ENCODE measurements at regions not wholly inside any gene's neighbourhood (a gene's known extent, or its start where the extent isn't known, plus 50 kb on each side); places are given as distances from the start of the nearest gene placed in this dataset.
"Not testable (repeated sequence)": the region's sequence is repeated elsewhere in the genome, so short reads cannot be mapped to it uniquely, and the experiment has no call there.

- not testable (repeated sequence) for DNase-seq
Measured at GRCh38 chr5:93213111-93213794, 367.8 kb downstream of the NR2F1-AS1 start.

- no peak for DNase-seq
Measured at GRCh38 chr5:93209476-93209875, 371.5 kb downstream of the NR2F1-AS1 start.

DNA sequence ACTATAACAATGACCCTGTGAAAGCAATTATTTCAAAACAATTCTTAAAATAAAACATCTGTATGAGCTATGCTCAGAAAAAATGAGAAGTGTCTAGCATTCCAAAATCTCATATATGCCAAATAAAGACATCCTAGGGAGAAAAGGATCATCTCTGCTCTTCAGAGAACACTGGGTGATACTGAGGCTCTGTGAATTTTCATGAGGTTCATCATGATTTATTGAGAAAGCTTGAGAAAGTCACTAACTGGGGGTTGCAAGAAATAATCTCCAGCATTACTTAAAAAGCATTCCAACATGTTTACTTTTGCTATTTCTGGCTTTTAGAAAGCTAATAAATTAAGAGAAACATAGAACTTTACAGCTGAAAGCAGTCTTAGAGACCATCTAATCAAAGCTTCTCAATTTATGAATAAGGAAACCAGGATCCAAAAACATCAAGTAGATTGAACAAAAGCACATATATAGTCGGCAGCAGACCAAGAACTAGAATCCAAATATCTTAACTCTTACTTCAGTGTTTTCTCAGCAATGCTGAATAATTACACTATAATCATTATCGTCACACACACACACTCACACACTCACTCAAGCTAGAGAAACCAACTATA, 372.8 kb downstream of the NR2F1-AS1 start:
- DNase-seq = no peak

- no peak for DNase-seq
Measured at GRCh38 chr5:93206203-93206602, 374.8 kb downstream of the NR2F1-AS1 start.

GRCh38 chr5:93201061-93201460, 380.0 kb downstream of the NR2F1-AS1 start:
- DNase-seq = no peak

- DNase-seq = no peak
Measured at GRCh38 chr5:93196986-93197385, 384.0 kb downstream of the NR2F1-AS1 start.

- DNase-seq = no peak
Measured at GRCh38 chr5:93193431-93194347, 387.3 kb downstream of the NR2F1-AS1 start.

DNA sequence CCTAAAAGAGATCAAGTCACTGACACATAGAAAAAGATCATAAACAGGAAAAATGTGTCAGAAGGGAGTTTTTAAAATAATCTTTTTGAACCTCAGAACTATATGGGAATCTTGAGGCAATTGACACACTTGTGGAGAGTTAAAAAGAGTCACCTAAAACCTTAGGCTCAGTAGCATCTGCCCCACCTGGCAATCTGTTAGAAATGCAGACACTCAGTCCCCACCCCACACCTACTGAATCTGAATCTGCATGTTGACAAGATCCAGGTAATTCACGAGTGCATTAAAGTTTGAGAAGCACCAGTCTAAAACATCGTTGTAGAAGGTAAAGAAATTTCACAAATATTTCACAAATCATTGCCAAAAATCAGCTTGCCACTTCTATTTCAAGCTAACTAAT, 388.3 kb downstream of the NR2F1-AS1 start:
- DNase-seq = no peak

GRCh38 chr5:93192087-93192486, 388.9 kb downstream of the NR2F1-AS1 start:
- no peak for DNase-seq

DNA sequence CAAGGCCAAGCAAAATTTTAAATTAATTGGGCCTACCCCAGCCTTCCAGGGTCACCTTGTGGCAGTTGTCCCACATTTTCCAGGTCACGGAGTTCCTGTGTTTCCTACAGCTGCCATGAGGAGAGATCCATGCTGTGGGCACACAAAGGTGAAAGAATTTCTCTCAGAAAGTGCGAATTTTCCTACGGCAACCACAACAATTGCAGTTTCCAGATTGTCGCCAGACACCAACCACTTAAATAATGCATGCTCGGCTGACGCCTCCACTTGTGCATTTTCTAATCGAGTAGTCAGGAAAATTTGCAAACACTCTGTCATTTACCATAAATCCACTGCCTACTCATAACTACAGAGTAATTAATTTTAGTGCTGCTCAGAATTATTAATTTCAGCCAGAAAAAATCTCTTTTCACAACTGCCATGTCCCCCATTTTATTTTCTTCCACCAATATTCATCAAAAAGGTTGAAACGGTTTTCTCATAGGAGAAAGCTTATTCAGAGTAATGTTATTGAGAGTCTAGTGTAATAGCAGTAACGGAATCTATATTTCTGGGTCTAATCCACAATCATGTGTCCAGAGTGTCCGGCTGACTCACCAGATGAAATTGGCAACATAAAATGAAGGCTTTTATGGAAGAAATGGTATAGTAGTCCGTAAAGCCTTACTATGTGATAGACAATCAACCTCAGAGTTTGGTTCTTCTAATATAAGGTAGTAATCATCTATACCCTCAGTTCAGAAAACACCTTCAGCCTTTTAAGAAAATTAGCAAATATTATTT, 389.8 kb downstream of the NR2F1-AS1 start:
- no peak for DNase-seq

- DNase-seq = no peak
Measured at GRCh38 chr5:93189707-93190120, 391.3 kb downstream of the NR2F1-AS1 start.

GRCh38 chr5:93188876-93189485, 392.0 kb downstream of the NR2F1-AS1 start:
- DNase-seq = no peak

- DNase-seq = no peak
Measured at GRCh38 chr5:93186076-93186682, 394.8 kb downstream of the NR2F1-AS1 start.

DNA sequence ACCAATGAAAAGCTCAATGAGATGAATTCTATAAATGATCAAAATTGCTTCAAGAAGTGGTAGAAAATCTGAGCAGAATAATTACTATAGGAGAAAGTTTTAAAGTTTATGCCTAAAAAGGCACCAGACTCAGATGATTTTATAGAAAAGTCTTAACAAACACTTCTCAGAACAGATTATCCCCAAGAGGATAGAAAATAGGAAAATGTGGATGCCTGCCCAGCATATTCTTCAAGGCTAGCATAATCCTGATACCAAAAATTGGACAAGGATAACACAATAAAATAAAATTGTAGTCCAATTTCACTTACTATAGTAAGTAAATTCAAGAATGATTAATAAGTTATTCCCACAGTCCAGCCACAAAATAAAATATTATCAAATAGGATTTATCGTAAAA, 397.0 kb downstream of the NR2F1-AS1 start:
- DNase-seq = no peak

GRCh38 chr5:93179466-93179865, 401.6 kb downstream of the NR2F1-AS1 start:
- DNase-seq = no peak

DNA sequence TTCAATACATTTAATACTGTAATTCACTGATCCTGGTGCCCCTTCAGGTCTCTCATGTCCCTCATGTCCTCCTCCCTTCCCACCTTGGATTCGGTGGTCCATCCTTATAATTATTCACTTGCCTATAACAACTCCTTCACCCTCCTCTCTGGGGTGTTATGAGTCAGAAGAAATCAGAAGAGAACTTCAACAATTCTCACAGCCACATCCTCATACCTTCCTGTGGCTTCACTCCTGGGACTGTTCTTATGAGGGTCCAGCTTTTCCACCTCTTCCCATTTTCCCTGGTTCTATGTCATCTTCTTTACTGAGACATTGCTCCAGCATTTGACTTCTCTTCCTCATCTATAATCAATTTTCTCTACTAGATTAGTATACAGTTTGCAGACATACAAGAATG, 406.1 kb downstream of the NR2F1-AS1 start:
- no peak for DNase-seq

DNA sequence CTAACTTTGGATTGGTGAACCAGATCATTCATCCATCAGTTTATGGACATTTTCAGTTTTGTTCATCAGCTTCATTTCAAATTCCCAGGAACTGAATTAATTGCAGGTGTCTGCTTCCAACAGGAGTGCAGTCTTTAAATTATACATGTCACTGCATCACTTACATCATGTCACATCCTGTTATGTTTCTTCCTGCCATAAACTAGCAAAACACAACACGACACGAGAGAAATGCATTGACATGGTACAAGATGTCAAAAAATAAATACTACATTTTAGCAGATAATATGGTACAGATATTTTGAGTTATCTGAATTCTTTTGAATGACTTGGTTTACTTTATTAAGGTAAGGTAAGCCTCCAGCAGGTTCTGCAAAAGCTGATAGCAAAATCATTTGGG, 415.5 kb downstream of the NR2F1-AS1 start:
- DNase-seq = no peak

DNA sequence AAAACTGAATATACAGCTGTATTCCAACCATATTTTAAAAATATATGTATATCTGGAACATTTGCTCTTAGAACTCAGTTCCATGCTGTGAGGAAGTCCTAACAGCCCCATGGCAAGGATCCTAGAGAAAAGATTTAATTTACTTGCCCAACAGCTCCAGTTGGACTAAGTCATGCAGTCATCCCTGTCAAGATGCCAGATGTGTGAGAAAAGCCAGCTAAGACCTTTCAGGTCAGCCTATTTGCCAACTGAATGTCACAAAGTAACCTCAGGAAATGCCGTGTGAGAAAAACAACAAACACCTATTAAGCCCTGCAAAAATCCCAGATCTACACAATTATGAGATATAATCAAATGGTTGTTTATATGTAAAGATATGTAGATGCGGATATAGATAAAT, 416.3 kb downstream of the NR2F1-AS1 start:
- no peak for DNase-seq

DNA sequence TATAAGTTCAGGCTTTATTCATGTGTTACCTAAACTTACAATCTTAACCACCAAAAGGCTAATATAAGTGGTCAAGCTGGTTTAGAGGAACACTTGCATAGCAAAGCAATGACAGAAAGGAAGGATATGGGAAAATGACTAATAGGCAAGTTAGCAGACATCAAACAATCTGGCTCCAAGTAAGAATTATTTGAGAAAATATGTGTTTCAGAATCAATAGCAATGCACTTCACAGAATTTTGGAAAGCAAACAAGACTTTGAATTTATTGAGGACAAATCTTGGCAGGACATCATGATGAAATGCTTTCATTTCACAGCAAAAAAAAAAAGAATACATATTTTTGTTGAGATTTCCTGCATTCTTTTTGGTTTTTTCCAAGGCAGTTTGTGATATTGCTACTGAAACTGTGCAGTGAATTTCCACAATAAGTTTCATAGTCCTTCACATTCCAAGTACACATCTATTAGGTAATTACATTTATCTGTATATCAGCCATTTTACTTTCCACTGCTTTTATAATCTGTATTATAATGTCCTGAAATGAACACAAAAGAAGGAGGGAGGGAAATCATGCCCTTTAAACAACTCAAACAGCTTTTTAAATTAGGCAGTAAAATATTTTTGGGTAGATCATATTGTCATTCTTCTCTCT, 417.9 kb downstream of the NR2F1-AS1 start:
- DNase-seq = no peak

- no peak for DNase-seq
Measured at GRCh38 chr5:93161661-93162654, 419.1 kb downstream of the NR2F1-AS1 start.

Data from inflammatory macrophage (primary cell).